Neural progenitor cell (in vitro differentiated cells): ENCODE measurements at regions not wholly inside any gene's neighbourhood (a gene's known extent, or its start where the extent isn't known, plus 50 kb on each side); places are given as distances from the start of the nearest gene placed in this dataset.

Experiments
- DNase-seq: peaks from one replicate; pipeline ENCODE4 v3.0.0-alpha.2; 2016; ENCODE audit warnings: low spot score
- H2AFZ ChIP-seq: fragments of 200-600 bp; sonication (generic); replicated peaks from 2 replicates; pipeline ENCODE4 v1.6.1; 2016; ENCODE audit warnings: antibody characterized with exemption
- H3F3A ChIP-seq: fragments of 200-600 bp; sonication (generic); 2 replicates; pipeline ENCODE4 v1.6.1; 2016; ENCODE audit warnings: antibody characterized with exemption, low read depth
- H3K27ac ChIP-seq: fragments of 200-600 bp; sonication (generic); 2 replicates; pipeline ENCODE4 v1.5.1; 2016; ENCODE audit warnings: mild to moderate bottlenecking
- H3K27me3 ChIP-seq: fragments of 200-600 bp; sonication (generic); 2 replicates; pipeline ENCODE4 v1.6.1; 2016; ENCODE audit warnings: mild to moderate bottlenecking, moderate library complexity
- H3K36me3 ChIP-seq: fragments of 200-600 bp; sonication (generic); 2 replicates; pipeline ENCODE4 v1.5.1; 2016
- H3K4me1 ChIP-seq: fragments of 200-600 bp; sonication (generic); 2 replicates; pipeline ENCODE4 v1.6.1; 2016; ENCODE audit warnings: mixed run types
- H3K4me2 ChIP-seq: fragments of 200-600 bp; sonication (generic); 2 replicates; pipeline ENCODE4 v1.6.1; 2016
- H3K4me3 ChIP-seq: fragments of 200-600 bp; sonication (generic); 2 replicates; pipeline ENCODE4 v1.5.1; 2016
- H3K79me2 ChIP-seq: fragments of 200-600 bp; sonication (generic); 2 replicates; pipeline ENCODE4 v1.6.1; 2016; ENCODE audit warnings: low read depth
- H3K9ac ChIP-seq: fragments of 200-600 bp; sonication (generic); 2 replicates; pipeline ENCODE4 v1.6.1; 2016
- H3K9me3 ChIP-seq: fragments of 200-600 bp; sonication (generic); 2 replicates; pipeline ENCODE4 v1.5.1; 2016; ENCODE audit warnings: low read depth
- H4K20me1 ChIP-seq: fragments of 200-600 bp; sonication (generic); 2 replicates; pipeline ENCODE4 v1.6.1; 2016; ENCODE audit warnings: low read depth
- H3K27ac Mint-ChIP-seq: 3 replicates; pipeline ENCODE4 v1.8.0; 2021; ENCODE audit warnings: mixed read lengths
- H3K27me3 Mint-ChIP-seq: 2 replicates; pipeline ENCODE4 v1.8.0; 2022; ENCODE audit warnings: low read depth, mild to moderate bottlenecking, inconsistent platforms, moderate library complexity, mixed read lengths; ENCODE audit not compliant: insufficient read depth
- H3K36me3 Mint-ChIP-seq: 3 replicates; pipeline ENCODE4 v1.8.0; 2021; ENCODE audit warnings: mixed read lengths
- H3K4me1 Mint-ChIP-seq: 3 replicates; pipeline ENCODE4 v1.8.0; 2021; ENCODE audit warnings: mixed read lengths
- H3K4me3 Mint-ChIP-seq: 3 replicates; pipeline ENCODE4 v1.8.0; 2021; ENCODE audit warnings: mild to moderate bottlenecking, moderate library complexity, mixed read lengths
- H3K9me3 Mint-ChIP-seq: 3 replicates; pipeline ENCODE4 v1.8.0; 2020; ENCODE audit warnings: mixed read lengths
- EZH2 ChIP-seq: fragments of 200-600 bp; sonication (generic); IDR thresholded peaks from 2 replicates; pipeline ENCODE4 v1.6.1; 2017; ENCODE audit warnings: antibody characterized with exemption, mild to moderate bottlenecking, moderate library complexity
- EZH2phosphoT487 ChIP-seq: fragments of 200-600 bp; sonication (generic); IDR thresholded peaks from 2 replicates; pipeline ENCODE4 v1.6.1; 2017; ENCODE audit warnings: antibody characterized with exemption
- TF ChIP-seq, protein P1 (sequence below): fragments of 200-600 bp; sonication (generic); IDR thresholded peaks from 2 replicates; pipeline ENCODE4 v1.5.1; 2017; ENCODE audit warnings: antibody characterized with exemption, mild to moderate bottlenecking

DNA sequence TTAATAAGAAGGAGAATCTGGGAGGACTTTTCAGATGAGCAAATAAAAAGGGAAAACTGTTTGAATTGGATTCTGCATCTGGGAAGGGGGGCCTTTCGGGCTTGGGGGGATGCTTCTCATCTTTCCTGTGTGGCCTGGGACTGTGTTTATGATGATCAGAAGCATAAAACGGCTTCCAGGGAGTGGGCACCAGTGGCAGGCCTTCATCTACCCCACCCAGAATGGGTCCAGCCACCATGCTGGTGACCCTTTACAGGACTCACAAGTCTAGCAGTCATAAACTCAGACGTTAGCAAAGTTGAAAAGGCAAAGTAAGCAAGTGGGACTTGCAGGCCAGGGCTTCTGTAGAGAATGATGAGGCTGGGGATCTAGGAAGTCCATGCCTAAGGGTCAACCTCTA is 198.3 kb upstream of the ZMIZ1 start:
- H3K9me3 Mint-ChIP-seq: no peaks in the 10 kb centered on the region
- Histone ChIP-seq H3K79me2 (no peaks in the 10 kb centered on the region), H3K9ac (no peak overlapping the region), H2AFZ (no peak overlapping the region), H3K4me1 (peaks cover 14% of the 10 kb centered on the region), H3K27ac (no peak overlapping the region), H3K36me3 (no peaks in the 10 kb centered on the region), H3K4me3 (no peak overlapping the region), H3K4me2 (no peak overlapping the region), H4K20me1 (peaks cover 4% of the 10 kb centered on the region), H3K9me3 (no peaks in the 10 kb centered on the region), H3F3A (peaks cover 8% of the 10 kb centered on the region), H3K27me3 (no peaks in the 10 kb centered on the region)
- H3K4me3 Mint-ChIP-seq: no peak overlapping the region
- TF ChIP-seq EZH2 (no peak), EZH2phosphoT487 (no peak)
- TF ChIP-seq, protein P1, sequence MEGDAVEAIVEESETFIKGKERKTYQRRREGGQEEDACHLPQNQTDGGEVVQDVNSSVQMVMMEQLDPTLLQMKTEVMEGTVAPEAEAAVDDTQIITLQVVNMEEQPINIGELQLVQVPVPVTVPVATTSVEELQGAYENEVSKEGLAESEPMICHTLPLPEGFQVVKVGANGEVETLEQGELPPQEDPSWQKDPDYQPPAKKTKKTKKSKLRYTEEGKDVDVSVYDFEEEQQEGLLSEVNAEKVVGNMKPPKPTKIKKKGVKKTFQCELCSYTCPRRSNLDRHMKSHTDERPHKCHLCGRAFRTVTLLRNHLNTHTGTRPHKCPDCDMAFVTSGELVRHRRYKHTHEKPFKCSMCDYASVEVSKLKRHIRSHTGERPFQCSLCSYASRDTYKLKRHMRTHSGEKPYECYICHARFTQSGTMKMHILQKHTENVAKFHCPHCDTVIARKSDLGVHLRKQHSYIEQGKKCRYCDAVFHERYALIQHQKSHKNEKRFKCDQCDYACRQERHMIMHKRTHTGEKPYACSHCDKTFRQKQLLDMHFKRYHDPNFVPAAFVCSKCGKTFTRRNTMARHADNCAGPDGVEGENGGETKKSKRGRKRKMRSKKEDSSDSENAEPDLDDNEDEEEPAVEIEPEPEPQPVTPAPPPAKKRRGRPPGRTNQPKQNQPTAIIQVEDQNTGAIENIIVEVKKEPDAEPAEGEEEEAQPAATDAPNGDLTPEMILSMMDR: no peak
- H3K4me1 Mint-ChIP-seq: peaks cover 20% of the 10 kb centered on the region
- H3K27me3 Mint-ChIP-seq: peaks cover 19% of the 10 kb centered on the region
- no peak for DNase-seq
- no peak overlapping the region for H3K27ac Mint-ChIP-seq
- no peaks in the 10 kb centered on the region for H3K36me3 Mint-ChIP-seq

GRCh38 chr10:78871796-78872195 is 197.0 kb upstream of the ZMIZ1 start:
- H3K79me2 ChIP-seq: no peaks in the 10 kb centered on the region
- no peaks in the 10 kb centered on the region for H3K36me3 Mint-ChIP-seq
- H2AFZ ChIP-seq: no peak overlapping the region
- peaks cover 14% of the 10 kb centered on the region for H3K27me3 Mint-ChIP-seq
- no peaks in the 10 kb centered on the region for H3K27me3 ChIP-seq
- no peak overlapping the region for H3K9ac ChIP-seq
- H3K4me1 ChIP-seq: peaks cover 21% of the 10 kb centered on the region
- no peak overlapping the region for H3K27ac ChIP-seq
- peaks cover 4% of the 10 kb centered on the region for H4K20me1 ChIP-seq
- no peak for DNase-seq
- H3K27ac Mint-ChIP-seq: no peak overlapping the region
- H3K4me1 Mint-ChIP-seq: peaks cover 25% of the 10 kb centered on the region
- H3F3A ChIP-seq: peaks cover 14% of the 10 kb centered on the region
- peaks cover under 1% of the 10 kb centered on the region for H3K9me3 Mint-ChIP-seq
- H3K4me3 ChIP-seq: no peak overlapping the region
- no peaks in the 10 kb centered on the region for H3K9me3 ChIP-seq
- TF ChIP-seq EZH2phosphoT487: no peak
- TF ChIP-seq, protein P1: no peak
- TF ChIP-seq EZH2: no peak
- no peaks in the 10 kb centered on the region for H3K36me3 ChIP-seq
- no peak overlapping the region for H3K4me3 Mint-ChIP-seq
- no peak overlapping the region for H3K4me2 ChIP-seq

- DNase-seq: no peak
- Histone ChIP-seq H2AFZ (no peak overlapping the region), H3K4me3 (no peak overlapping the region), H3K4me1 (peaks cover 13% of the 10 kb centered on the region), H3K9ac (no peak overlapping the region), H4K20me1 (no peaks in the 10 kb centered on the region), H3K9me3 (no peaks in the 10 kb centered on the region), H3K4me2 (no peak overlapping the region), H3F3A (peaks cover 7% of the 10 kb centered on the region), H3K36me3 (no peaks in the 10 kb centered on the region), H3K27ac (no peak overlapping the region), H3K79me2 (no peaks in the 10 kb centered on the region), H3K27me3 (no peaks in the 10 kb centered on the region)
- Mint-ChIP-seq H3K27ac (no peak overlapping the region), H3K4me1 (peaks cover 20% of the 10 kb centered on the region), H3K36me3 (no peaks in the 10 kb centered on the region), H3K4me3 (no peak overlapping the region), H3K9me3 (peaks cover 9% of the 10 kb centered on the region), H3K27me3 (peaks cover 14% of the 10 kb centered on the region)
- TF ChIP-seq EZH2phosphoT487 (no peak), EZH2 (no peak)
- TF ChIP-seq, protein P1: no peak
Observed at GRCh38 chr10:78873413-78873812, 195.4 kb upstream of the ZMIZ1 start.
